CD4-positive, alpha-beta T cell treated with Interleukin-17A for 1 hour (primary cell): ENCODE measurements at regions not wholly inside any gene's neighbourhood (a gene's known extent, or its start where the extent isn't known, plus 50 kb on each side); places are given as distances from the start of the nearest gene placed in this dataset.

Experiments
- DNase-seq: peaks from one replicate; pipeline ENCODE4 v3.0.0-alpha.2; 2020

DNA sequence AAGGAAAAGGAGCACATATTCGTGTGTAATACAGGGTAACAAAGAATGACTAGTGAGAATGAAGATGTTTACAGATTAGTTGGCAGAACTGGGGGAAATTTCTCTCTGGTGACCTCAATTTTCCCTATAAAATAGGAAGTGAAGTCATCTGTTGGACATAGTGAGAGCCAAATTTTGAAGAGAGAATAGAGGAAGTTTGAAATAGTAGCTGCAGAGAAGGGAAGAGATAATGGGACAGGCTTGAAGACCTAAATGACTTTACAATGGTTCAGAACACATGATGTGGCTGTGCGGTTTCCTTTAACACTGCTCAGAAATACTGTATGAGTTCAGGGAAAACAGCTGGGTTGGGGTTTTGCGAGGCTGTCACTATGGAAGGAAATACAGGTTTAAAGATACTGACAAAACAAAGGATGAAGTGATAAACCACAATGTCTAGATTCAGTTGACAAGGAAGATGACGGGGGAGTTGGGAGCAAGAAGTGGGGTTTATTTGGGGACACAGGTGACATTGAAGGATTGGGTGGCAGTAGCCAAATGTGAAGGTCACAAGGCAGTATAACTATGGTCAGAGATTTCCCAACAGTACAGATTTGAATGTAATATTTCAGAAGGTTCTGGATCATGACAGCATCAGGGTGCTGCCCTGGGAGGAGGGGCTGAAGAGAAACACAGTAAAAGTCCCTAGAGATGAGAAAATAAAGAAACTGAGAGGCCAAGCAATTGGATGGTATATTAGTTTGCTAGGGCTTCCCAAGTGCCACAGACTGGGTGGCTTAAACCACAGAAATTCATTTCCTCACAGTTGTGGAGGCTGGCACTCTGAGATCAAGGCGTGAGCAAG is 82.6 kb upstream of the TANK start:
- peak; percentile 80 for DNase-seq

DNA sequence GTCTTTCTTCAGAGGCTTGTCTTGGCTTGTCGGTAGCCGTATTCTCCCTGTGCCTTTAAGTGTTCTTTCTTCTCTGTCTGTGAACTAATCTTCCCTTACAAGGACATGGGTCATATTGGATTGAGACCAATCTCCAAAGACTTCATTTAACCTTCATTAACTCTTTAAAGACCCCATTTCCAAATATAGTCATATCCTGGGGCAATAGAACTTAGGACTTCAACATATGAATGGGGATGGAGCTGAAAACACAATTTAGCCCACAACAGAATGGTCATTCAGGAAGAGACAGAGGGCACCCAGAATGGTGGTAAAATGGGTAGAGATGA is 82.1 kb upstream of the TANK start:
- no peak for DNase-seq

DNA sequence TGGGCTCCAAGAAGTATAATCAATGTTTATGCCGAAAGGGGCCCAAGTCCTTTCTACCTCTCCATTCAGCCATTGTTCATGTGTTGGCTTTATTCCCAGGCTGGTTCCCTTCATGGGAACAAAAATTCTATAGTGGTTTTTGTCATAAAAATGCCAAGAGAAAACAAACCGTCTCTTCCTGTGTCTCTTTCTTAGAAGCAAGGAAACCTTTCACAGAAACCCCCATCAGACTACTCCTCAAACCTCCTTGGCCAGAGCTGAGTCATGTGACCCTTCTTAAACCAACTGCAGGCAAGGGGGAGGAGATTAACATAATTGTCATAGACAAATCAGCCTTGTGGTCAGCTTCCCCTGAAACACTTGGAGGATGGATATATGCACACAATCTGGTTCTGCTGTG is 75.1 kb upstream of the TANK start:
- DNase-seq = no peak

DNA sequence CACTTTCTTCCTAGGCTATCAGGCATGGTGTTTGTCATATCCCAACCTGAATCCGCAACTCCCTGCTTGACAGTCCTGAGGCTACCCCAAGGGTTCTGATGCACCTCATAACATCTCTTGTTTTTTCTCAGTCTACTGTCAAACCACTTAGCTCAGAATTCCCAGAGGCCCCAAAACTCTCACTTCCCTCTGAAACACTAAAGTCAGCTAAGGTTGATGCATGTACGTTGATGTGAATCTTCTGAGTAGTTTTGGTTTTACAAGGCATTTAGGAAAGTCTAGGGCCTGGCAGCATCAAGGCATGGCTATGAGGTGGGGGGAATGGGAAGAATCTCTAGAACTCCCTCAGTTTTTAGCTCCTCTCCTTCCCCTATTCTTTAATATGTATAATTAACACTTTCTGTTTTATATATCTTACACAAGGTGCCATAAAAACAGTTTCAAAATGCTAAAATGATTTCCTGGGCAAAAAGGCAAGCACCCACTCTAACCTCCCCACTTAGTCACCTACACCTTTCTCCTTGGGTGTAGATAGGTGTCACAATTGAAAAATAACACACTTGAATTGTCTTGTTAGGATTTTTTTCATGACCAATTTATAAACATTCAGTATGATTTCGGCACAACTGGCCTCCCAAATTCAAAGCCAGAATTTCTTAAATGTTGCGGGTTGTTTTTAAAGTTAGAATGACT is 71.4 kb upstream of the TANK start:
- no peak for DNase-seq

DNA sequence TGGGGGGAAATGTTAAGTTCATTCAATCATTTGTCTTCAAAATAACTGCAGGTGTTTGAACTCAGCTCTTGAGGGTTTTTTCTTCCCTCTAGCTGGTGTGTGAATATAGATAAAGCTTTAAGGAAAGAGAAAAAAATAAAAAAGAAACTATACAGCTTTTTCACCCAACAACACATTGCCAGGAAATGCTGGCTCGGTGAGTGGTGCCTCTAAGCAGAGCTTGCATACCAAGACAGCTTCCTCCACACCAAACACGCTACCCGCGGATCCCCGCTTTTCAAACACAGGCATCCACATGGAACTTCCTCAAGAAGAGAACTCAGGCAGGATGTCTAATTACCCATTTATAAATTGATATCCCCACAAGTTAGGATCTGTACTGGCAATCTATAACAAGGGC is 69.8 kb upstream of the TANK start:
- DNase-seq = peak; percentile 40

DNA sequence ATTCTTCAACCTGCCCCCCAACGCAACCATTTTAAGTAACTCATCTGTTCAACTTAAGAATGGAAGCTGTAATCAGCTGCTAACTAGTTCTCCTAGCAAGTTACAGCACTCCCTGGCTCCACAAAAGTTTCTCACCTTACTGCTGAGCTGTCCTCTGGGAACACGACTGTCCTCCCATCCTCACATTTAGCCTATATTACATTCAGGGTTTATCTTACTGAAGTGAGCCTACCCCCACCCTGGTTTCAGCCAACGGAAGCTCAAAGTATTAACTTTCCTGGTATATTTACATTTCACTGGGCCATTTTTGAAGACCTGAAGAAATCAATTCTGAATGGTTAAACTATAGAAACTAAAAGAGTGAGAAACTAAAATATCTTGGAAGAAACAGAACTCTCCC is 64.9 kb upstream of the TANK start:
- DNase-seq = no peak

DNA sequence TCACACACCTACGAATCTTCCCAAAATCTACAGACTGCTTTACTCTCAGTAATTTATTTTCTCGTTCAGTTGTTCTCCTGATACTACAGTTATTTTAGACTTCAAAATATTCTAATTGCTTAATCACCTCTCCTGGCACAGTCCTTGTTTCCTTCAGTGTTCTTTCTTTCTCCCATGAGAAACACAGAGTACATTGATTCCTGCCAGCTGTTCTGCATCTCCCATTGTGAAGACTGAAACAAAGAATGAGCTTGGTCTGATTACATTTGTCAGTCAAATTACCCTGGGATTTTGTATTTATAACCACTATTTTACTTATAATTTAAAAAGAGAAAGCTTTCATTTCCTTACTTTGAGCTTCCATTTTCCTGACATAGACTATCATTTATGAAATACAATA is 63.9 kb upstream of the TANK start:
- no peak for DNase-seq

DNA sequence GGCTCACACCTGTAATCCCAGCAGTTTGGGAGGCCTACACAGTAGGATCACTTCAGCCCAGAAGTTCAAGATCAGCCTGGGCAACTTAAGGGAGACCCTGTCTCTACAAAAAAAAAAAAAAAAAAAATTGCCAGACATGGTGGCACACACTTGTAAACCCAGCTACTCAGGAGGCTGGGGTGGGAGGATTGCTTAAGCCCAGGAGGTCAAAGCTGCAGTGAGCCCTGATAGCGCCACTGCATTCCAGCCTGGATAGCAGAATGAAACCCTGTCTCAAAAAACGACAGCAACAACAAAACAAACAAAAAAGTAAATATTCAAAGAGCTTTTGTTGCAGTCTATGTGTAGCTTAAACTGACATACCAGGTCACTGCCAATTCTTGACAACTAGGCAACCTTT is 63.1 kb upstream of the TANK start:
- no peak for DNase-seq

DNA sequence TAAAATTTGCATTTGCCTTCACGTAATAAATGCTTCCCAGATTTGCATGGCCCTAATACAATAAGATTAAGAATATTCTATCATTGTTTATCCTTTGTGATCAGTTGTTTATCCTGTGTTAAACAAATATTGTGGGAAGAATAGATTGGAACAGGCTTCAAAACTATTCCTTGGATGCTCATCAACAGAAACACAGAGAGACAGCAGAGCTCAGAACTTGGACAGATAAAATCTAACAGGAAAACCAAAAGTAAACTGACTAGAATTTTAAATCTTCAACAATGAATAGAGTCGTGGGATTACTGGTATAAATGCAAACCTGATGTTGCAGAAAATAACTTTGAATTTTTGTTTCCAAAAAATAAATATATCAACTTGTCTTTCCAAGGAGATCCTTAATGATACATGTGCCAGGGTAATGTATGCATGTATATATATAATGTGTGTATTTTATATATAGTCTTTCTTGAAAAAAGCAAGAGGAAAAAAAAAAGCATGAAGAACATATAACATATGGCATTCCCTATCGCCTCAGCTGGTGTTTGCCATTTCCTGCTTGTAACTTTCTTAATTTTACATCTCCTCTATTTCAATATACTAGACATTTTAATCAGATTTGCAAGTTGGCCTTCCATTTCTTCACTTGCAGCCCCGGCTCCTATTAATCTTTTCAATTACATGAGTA is 59.9 kb upstream of the TANK start:
- DNase-seq = no peak

DNA sequence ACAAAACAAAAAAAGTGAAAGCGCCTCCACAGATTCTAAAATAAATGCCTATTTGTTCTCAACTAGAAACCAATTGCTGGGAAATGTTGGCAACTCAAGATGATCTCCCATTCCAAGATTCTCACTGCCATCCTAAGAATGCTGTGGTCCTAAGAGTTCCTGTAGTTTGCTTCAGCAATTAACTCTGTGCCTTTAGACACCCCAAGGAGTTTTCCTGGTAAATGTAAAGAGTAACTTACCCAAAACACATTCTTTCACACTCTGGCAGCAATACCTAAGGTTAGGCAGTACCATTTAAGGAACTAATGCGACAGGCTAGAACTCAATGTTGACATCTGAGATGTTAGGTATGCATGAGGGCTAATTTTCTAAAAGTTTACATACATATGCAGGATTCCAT is 58.8 kb upstream of the TANK start:
- no peak for DNase-seq

DNA sequence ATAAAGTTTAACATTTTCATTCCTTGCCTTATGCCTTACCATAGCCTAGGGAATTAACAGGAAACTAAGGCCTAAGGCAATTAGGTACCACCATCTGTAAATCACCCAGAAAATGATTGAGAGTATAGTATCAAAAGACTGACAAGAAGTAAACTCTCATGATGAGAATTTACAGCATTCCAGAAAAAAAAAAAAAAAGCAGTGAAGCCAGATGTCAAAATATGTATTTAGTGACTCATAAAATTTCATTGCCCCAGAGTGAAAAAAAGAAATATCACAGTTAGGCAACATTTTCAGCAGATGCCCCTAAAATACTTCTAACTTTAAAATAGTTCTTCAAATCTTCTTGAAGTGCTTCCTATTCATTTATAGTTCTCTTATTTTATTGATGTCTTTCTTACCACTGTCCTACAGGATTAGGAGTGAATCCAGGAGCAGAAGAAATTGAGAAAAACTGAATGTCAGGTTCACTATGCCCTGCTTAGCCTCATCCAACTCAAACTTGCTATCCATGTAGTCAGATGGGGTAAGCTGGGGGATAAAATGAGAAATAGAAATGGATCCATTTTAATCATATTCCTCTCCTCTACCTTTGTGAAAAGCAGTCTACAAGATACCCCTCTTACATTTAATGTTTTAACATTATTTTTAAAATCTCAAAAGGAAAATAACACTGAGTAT is 57.3 kb upstream of the TANK start:
- DNase-seq = no peak

DNA sequence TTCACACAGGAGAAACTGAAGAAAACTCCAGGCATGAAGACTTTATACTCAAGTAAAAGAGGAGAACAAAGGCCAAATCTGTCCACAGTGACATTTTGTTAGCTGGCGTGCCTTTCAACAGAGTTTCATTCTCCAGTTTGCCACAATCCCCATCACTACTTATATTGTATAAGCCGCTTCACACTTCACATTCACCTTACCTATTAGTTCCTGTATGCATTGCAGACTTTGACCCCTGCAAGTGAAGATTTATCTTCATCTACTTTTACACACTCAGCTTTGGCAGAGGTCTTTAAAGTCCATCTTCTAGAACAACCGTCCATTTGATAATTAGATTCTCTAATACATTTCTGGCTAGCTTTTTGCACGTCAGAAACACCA is 56.8 kb upstream of the TANK start:
- DNase-seq = no peak

DNA sequence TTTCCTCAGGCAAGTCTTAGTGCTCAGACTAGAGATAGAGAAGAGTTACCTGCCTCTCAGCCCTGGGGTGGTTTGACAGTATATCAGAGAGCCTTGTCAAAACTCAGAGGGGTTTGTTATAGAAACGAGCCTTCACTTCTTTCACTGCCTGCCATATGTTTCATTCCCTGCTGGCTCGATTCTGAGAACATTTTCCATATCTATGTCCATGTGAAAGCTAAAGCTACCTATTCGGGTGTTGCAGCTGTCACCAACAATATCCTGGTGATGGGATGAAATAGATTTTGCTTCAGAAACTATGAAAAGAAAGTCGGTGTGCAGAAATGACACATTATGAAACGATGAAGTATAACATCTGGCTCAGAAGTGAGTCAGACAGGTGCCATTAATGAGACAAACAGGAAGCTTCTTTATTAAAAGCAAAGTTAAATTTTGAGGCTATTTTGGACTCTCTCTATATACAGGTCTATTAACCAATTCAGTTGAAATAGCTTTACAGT is 56.1 kb upstream of the TANK start:
- no peak for DNase-seq

DNA sequence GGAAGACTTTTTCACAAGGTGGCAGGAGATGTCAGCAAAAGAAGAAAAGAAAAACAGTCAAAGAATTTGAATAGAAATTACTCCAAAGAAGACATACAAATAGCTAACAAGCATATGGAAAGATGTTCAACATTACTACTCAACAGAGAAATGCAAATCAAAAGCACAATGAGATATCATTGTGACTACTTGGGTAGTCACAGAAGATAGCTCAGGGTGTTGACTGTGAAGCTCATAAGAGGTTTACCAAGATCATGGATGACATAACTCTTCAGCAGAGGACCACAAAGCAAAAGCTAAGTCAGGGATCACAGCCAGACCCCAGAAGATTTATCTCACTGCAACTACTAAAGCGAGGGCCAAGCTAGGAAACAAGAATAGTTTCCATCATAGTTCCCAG is 53.0 kb upstream of the TANK start:
- no peak for DNase-seq
